ENCODE measurements at regions not wholly inside any gene's neighbourhood (a gene's known extent, or its start where the extent isn't known, plus 50 kb on each side); places are given as distances from the start of the nearest gene placed in this dataset.
A peak's percentile ranks its signal among the peaks of the same experiment; 100 is the strongest.

DNA sequence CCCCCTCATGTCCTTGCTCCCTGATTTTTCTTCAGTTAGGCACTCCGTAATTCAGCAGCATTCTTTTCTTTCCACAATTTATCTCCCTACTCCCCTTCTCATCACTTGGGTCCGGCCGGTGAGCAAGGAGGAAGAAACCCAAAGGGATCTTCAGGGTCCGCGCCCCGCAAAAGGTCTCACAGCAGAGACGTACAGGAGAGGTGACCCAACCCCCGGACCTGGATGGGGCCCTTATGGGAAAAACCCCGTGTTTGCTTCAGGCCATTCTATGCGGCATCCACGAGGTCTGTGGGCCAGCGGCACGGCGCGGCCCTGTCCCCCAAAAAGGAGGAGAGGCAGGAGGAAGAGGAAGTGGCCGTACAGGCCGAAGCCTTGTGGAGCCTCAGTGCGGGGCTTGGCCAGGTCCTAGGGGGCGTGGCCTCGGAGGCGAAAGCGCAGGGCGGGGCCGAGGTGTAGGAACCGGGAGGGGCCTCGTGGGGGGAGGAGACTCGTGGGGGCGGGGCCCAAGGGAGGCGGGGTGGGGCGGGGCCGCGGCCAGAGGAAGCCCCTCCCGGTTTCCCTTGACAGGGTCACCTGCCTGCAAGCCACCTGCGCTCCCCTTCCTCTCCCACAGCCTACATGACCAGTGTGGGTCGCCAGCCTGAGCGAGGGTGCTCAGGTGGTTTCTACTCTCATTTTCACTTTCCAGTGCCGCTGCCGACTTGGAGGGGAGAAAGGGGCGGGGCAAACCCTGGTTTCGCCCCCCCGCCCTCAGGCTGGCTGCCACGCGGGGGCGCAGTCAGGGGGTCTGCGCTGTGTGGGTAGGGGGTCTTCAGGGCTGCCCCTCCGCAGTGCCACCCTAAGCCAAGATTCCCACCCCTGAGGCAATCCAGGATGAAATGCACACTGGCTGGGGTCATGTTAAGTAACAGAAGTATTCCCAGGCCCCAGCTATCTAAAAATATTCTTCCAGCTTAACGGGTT, 156.4 kb upstream of the XPO1 start:
- peak overlapping the region; percentile 63 to 91 (median 90) for H3K4me3 ChIP-seq
- peak; percentile 90 to 94 for DNase-seq (ENCODE audit: low spot score in 2 of 2)
- peak overlapping the region; percentile 87 to 88 for H3K27ac ChIP-seq
- TF ChIP-seq POLR2A (IDR thresholded peaks at IDR 0.05) (peak; percentile 52), POLR2AphosphoS5 (IDR thresholded peaks at IDR 0.05) (peak; percentile 77 to 86 (median 86))
- TF ChIP-seq, protein P1, sequence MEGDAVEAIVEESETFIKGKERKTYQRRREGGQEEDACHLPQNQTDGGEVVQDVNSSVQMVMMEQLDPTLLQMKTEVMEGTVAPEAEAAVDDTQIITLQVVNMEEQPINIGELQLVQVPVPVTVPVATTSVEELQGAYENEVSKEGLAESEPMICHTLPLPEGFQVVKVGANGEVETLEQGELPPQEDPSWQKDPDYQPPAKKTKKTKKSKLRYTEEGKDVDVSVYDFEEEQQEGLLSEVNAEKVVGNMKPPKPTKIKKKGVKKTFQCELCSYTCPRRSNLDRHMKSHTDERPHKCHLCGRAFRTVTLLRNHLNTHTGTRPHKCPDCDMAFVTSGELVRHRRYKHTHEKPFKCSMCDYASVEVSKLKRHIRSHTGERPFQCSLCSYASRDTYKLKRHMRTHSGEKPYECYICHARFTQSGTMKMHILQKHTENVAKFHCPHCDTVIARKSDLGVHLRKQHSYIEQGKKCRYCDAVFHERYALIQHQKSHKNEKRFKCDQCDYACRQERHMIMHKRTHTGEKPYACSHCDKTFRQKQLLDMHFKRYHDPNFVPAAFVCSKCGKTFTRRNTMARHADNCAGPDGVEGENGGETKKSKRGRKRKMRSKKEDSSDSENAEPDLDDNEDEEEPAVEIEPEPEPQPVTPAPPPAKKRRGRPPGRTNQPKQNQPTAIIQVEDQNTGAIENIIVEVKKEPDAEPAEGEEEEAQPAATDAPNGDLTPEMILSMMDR (IDR thresholded peaks at IDR 0.05), result no peak
- no peaks in the 10 kb centered on the region for H3K36me3 ChIP-seq
- no peaks in the 10 kb centered on the region for H3K9me3 ChIP-seq
- intact Hi-C loops (cut with DNase I; ENCODE audit: low total_unique reads), result no loop called here
- no peaks in the 10 kb centered on the region for H3K27me3 ChIP-seq
- H3K4me1 ChIP-seq, result no peaks in the 10 kb centered on the region

DNA sequence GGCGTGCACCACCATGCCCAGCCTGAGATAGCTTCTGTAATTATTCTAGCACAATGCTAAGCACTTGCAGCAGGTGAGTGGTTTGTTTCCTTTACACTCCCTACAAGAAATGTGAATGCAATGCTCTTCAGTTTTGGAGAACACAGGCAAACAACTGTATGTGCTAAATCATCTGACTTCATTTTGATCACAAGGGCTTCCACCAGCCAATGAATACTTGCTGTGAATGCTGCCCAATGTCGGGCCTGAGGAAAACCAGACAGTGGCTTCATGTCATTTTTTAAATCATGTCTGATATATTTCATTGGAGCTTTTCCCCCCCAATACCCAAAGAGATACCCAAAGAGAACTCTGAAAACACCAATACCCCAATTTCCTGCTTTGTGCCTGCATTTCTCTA, 155.6 kb upstream of the XPO1 start:
- Histone ChIP-seq H3K36me3 (no peaks in the 10 kb centered on the region), H3K27me3 (no peaks in the 10 kb centered on the region), H3K27ac (peak overlapping the region; percentile 87 to 88), H3K4me3 (peak overlapping the region in 2 of 3 donors; percentile 90 to 91), H3K9me3 (no peaks in the 10 kb centered on the region), H3K4me1 (no peaks in the 10 kb centered on the region)
- TF ChIP-seq POLR2AphosphoS5 (IDR thresholded peaks at IDR 0.05), result no peak
- TF ChIP-seq, protein P1 (IDR thresholded peaks at IDR 0.05), result no peak
- no peak for TF ChIP-seq POLR2A (IDR thresholded peaks at IDR 0.05)
- no peak for DNase-seq (ENCODE audit: low spot score in 2 of 2)
- intact Hi-C loops (cut with DNase I; ENCODE audit: low total_unique reads), result no loop called here

DNA sequence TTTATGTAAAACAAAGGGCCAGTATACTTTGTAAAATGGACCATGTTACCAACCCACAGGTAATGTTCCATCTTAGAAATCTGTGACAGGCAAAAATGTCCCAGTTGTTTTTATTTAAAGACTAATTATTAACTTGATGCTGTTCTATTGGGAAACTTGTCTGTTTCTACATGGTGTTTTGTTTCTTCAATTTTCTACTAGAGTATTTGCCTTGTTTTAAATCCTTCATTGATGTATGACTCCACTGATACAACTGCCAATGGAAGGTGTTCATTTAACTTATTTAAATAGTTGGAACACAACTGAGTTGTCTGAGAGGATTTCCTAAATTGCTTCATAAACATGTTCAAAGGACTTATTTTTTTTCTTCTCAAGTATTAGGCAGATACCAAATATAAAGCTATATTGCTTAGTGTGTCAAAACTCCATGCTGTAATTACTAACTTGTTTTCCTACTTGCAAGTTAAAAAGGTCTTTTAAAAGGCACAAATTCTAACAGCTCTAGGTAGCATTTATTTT, 152.0 kb upstream of the XPO1 start:
- H3K36me3 ChIP-seq, result no peaks in the 10 kb centered on the region
- no peaks in the 10 kb centered on the region for H3K9me3 ChIP-seq
- no peaks in the 10 kb centered on the region for H3K4me1 ChIP-seq
- DNase-seq (ENCODE audit: low spot score in 2 of 2), result no peak
- no peak overlapping the region for H3K4me3 ChIP-seq
- intact Hi-C loops (cut with DNase I; ENCODE audit: low total_unique reads), result no loop called here
- H3K27ac ChIP-seq, result no peak overlapping the region
- no peaks in the 10 kb centered on the region for H3K27me3 ChIP-seq
- TF ChIP-seq POLR2A (IDR thresholded peaks at IDR 0.05) (no peak), POLR2AphosphoS5 (IDR thresholded peaks at IDR 0.05) (no peak)
- TF ChIP-seq, protein P1 (IDR thresholded peaks at IDR 0.05), result no peak

DNA sequence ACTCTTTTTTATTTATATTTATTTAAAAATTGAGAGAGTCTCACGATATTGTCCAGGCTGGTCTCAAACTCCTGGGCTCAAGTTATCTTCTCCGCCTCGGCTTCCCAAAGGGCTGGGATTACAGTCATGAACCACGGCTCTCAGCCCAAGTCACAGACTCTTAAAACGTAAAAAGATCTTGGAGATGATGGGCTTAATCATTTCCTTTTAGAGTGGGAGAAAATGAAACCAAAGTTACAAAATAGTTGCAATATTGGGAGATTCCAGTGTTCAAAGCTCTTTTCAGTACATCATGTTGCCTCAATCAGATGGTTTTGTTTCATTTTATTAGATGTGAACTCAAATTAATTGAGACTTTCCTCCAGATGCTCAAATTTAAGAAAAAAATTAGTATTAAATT, 151.4 kb upstream of the XPO1 start:
- H3K4me3 ChIP-seq, result peak overlapping the region in 1 of 3 donors; percentile 17
- TF ChIP-seq POLR2AphosphoS5 (IDR thresholded peaks at IDR 0.05) (no peak), POLR2A (IDR thresholded peaks at IDR 0.05) (no peak)
- TF ChIP-seq, protein P1 (IDR thresholded peaks at IDR 0.05), result no peak
- intact Hi-C loops (cut with DNase I; ENCODE audit: low total_unique reads), result loop anchor here (2.0 kb wide), 1 partner anchor 23 kb away; no protein-coding TSS in a partner anchor
- peak overlapping the region; percentile 13 to 38 for H3K27ac ChIP-seq
- no peaks in the 10 kb centered on the region for H3K36me3 ChIP-seq
- DNase-seq (ENCODE audit: low spot score in 2 of 2), result no peak
- no peaks in the 10 kb centered on the region for H3K27me3 ChIP-seq
- no peaks in the 10 kb centered on the region for H3K4me1 ChIP-seq
- H3K9me3 ChIP-seq, result no peaks in the 10 kb centered on the region

Data from breast epithelium (tissue), 4 donors.